CD14-positive monocyte (primary cell): ENCODE measurements at regions not wholly inside any gene's neighbourhood (a gene's known extent, or its start where the extent isn't known, plus 50 kb on each side); places are given as distances from the start of the nearest gene placed in this dataset.

ENCODE experiments used
- DNase-seq, 3 donors: peaks; one replicate each; pipeline ENCODE4 v3.0.0-alpha.2; 2011 to 2022
- H2AFZ ChIP-seq: 2 replicates; pipeline ENCODE4 v1.6.0; 2012; ENCODE audit warnings: mild to moderate bottlenecking, low read depth, low read length, inconsistent platforms; ENCODE audit not compliant: insufficient read depth, poor library complexity, severe bottlenecking
- H3K27ac ChIP-seq, 2 donors: 1 replicate in 1 of 2; 2 replicates in 1 of 2; pipeline ENCODE4 v1.5.1; 2012 to 2013; ENCODE audit warnings: low read length in 2 of 2, control low read depth in 1 of 2, inconsistent platforms in 1 of 2, low read depth in 1 of 2, mild to moderate bottlenecking in 1 of 2
- H3K27me3 ChIP-seq, 2 donors: one replicate each; pipeline versions ENCODE4 v1.6.0 to v1.6.1; 2011 to 2013; ENCODE audit warnings: low read length in 2 of 2; ENCODE audit not compliant: control insufficient read depth in 2 of 2, insufficient read depth in 2 of 2
- H3K36me3 ChIP-seq, 2 donors: replicated peaks in 1 of 2; 1 replicate in 1 of 2; 2 replicates in 1 of 2; pipeline versions ENCODE4 v1.5.1 to v1.6.1; 2012 to 2013; ENCODE audit warnings: low read length in 2 of 2, control low read depth in 1 of 2, inconsistent platforms in 1 of 2, mild to moderate bottlenecking in 1 of 2; ENCODE audit not compliant: insufficient read depth in 2 of 2, control insufficient read depth in 1 of 2
- H3K4me1 ChIP-seq, 2 donors: 1 replicate in 1 of 2; 2 replicates in 1 of 2; pipeline versions ENCODE4 v1.5.1 to v1.6.1; 2012 to 2013; ENCODE audit warnings: low read length in 2 of 2, control low read depth in 1 of 2, inconsistent platforms in 1 of 2, mild to moderate bottlenecking in 1 of 2, moderate library complexity in 1 of 2; ENCODE audit not compliant: insufficient read depth in 2 of 2, control insufficient read depth in 1 of 2
- H3K4me2 ChIP-seq: replicated peaks from 2 replicates; pipeline ENCODE3; 2012; ENCODE audit warnings: low read length, moderate library complexity, mild to moderate bottlenecking; ENCODE audit not compliant: poor library complexity, severe bottlenecking; ENCODE audit errors: extremely low read depth
- H3K4me3 ChIP-seq, 3 experiments: fragments of 200-600 bp in 1 of 3; sonication (generic) in 1 of 3; replicated peaks in 1 of 3; 1 replicate in 2 of 3; 2 replicates in 1 of 3; pipeline ENCODE4 v1.5.1; 2011 to 2013; ENCODE audit warnings: low read length in 3 of 3, mild to moderate bottlenecking in 3 of 3, control low read depth in 2 of 3, low read depth in 2 of 3, inconsistent platforms in 1 of 3, moderate library complexity in 1 of 3
- H3K79me2 ChIP-seq: 2 replicates; pipeline ENCODE4 v1.6.0; 2012; ENCODE audit warnings: mild to moderate bottlenecking, control low read depth, inconsistent platforms, low read length, moderate library complexity; ENCODE audit not compliant: insufficient read depth
- H3K9ac ChIP-seq: 2 replicates; pipeline ENCODE4 v1.6.0; 2017; ENCODE audit warnings: low read length, mild to moderate bottlenecking; ENCODE audit not compliant: insufficient read depth, poor library complexity, severe bottlenecking
- H3K9me3 ChIP-seq, 2 donors: replicated peaks in 1 of 2; 1 replicate in 1 of 2; 2 replicates in 1 of 2; pipeline versions ENCODE4 v1.5.1 to v1.6.1; 2012 to 2013; ENCODE audit warnings: low read length in 2 of 2, control low read depth in 1 of 2; ENCODE audit not compliant: control insufficient read depth in 1 of 2, insufficient read depth in 1 of 2
- H4K20me1 ChIP-seq: 2 replicates; pipeline ENCODE4 v1.6.0; 2012; ENCODE audit warnings: mild to moderate bottlenecking, low read length, control low read depth, moderate library complexity; ENCODE audit not compliant: insufficient read depth
- H3K27ac Mint-ChIP-seq, 7 donors: one replicate each; pipeline ENCODE4 v1.8.0; 2020; ENCODE audit warnings: mild to moderate bottlenecking in 7 of 7, mixed read lengths in 7 of 7, moderate library complexity in 6 of 7, inconsistent platforms in 2 of 7
- H3K27me3 Mint-ChIP-seq, 3 donors: one replicate each; pipeline ENCODE4 v1.8.0; 2021 to 2022; ENCODE audit warnings: low read depth in 3 of 3, mild to moderate bottlenecking in 3 of 3, mixed read lengths in 3 of 3, moderate library complexity in 3 of 3, inconsistent platforms in 1 of 3
- H3K36me3 Mint-ChIP-seq, 2 donors: one replicate each; pipeline ENCODE4 v1.8.0; 2020; ENCODE audit warnings: mixed read lengths in 2 of 2, inconsistent platforms in 1 of 2, mild to moderate bottlenecking in 1 of 2
- H3K4me1 Mint-ChIP-seq: one replicate; pipeline ENCODE4 v1.8.0; 2020; ENCODE audit warnings: mild to moderate bottlenecking, mixed read lengths
- H3K4me3 Mint-ChIP-seq, 2 donors: one replicate each; pipeline ENCODE4 v1.8.0; 2020; ENCODE audit warnings: mild to moderate bottlenecking in 2 of 2, mixed read lengths in 2 of 2, moderate library complexity in 1 of 2
- H3K9me3 Mint-ChIP-seq, 7 donors: one replicate each; pipeline ENCODE4 v1.8.0; 2020 to 2022; ENCODE audit warnings: mixed read lengths in 7 of 7, mild to moderate bottlenecking in 6 of 7, moderate library complexity in 6 of 7, inconsistent platforms in 2 of 7
- WGBS: methylation state at CpG from one replicate; pipeline ENCODE4 v1.1.5; 2013; ENCODE audit warnings: missing lambda C conversion rate; ENCODE audit not compliant: insufficient coverage; 5-methylcytosine and 5-hydroxymethylcytosine counted together
- intact Hi-C, 2 donors: fragments of 100-400 bp; cut with micrococcal nuclease; formaldehyde crosslinking; loops; one replicate each; pipeline versions ENCODE4 v1.15.0 to v1.15.1; 2023
- TF ChIP-seq, protein P1 (sequence below): fragments of 200-600 bp; IDR thresholded peaks from one replicate; pipeline ENCODE4 v1.8.0; 2022; ENCODE audit warnings: antibody characterized with exemption, mild to moderate bottlenecking

DNA sequence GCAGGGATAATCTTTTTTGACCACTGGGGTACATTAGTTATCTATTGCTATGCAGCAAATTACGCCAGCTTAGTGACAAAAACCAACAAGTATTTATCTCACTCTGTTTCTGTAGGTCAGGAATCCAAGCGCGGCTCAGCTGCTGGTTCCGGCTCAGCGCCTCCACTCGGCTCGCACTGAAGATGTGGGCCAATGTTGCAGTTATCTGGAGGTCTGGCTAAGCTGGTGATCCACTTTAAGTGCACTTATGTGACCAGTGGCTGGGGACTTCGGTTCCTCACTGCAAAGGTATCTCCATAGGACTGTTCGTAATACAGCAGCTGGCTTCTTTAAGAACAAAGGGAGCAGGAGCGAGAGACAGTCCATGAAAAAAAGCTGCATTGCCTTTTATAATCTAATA, 591.9 kb downstream of the TMEM182 start:
- Mint-ChIP-seq H3K9me3 (peaks cover 0 to 5% (median 0%) of the 10 kb centered on the region in 7 donors), H3K4me1 (no peaks in the 10 kb centered on the region), H3K36me3 (no peaks in the 10 kb centered on the region), H3K27me3 (peaks cover 0 to 2% (median 0%) of the 10 kb centered on the region in 3 donors), H3K27ac (no peak overlapping the region), H3K4me3 (no peak overlapping the region)
- intact Hi-C loops = no loop called here
- no peaks in the 10 kb centered on the region for H3K79me2 ChIP-seq
- H3K9ac ChIP-seq = no peak overlapping the region
- no peak overlapping the region for H3K4me2 ChIP-seq
- no peaks in the 10 kb centered on the region for H3K36me3 ChIP-seq
- no peak overlapping the region for H2AFZ ChIP-seq
- no peaks in the 10 kb centered on the region for H4K20me1 ChIP-seq
- WGBS = 87% methylated on average over 10 of the region's 10 CpGs
- no peak for DNase-seq
- no peaks in the 10 kb centered on the region for H3K27me3 ChIP-seq
- peaks cover 0 to 3% of the 10 kb centered on the region in 2 donors for H3K9me3 ChIP-seq
- TF ChIP-seq, protein P1, sequence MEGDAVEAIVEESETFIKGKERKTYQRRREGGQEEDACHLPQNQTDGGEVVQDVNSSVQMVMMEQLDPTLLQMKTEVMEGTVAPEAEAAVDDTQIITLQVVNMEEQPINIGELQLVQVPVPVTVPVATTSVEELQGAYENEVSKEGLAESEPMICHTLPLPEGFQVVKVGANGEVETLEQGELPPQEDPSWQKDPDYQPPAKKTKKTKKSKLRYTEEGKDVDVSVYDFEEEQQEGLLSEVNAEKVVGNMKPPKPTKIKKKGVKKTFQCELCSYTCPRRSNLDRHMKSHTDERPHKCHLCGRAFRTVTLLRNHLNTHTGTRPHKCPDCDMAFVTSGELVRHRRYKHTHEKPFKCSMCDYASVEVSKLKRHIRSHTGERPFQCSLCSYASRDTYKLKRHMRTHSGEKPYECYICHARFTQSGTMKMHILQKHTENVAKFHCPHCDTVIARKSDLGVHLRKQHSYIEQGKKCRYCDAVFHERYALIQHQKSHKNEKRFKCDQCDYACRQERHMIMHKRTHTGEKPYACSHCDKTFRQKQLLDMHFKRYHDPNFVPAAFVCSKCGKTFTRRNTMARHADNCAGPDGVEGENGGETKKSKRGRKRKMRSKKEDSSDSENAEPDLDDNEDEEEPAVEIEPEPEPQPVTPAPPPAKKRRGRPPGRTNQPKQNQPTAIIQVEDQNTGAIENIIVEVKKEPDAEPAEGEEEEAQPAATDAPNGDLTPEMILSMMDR = no peak
- no peak overlapping the region for H3K27ac ChIP-seq
- no peak overlapping the region for H3K4me3 ChIP-seq
- H3K4me1 ChIP-seq = no peaks in the 10 kb centered on the region

DNA sequence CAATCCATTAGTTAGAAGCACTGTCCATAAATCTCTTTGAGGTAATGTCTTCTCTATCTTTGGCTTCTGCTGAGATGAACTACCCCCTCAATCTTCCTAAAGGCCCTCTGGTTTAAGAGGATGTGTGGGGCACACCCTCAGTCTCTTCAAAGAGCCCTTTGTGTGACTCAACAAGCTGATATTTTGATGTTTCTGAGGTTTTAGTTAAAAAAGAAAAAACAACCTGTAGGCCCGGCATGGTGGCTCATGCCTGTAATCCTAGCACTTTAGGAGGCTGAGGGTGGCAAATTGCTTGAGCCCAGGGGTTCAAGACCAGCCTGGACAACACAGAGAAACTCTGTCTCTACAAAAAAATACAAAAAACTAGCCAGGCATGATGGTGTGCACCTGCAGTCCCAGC, 593.5 kb downstream of the TMEM182 start:
- Histone ChIP-seq H3K9ac (no peak overlapping the region), H2AFZ (no peak overlapping the region), H3K27me3 (no peaks in the 10 kb centered on the region), H3K9me3 (peaks cover 0 to 3% of the 10 kb centered on the region in 2 donors), H3K36me3 (no peaks in the 10 kb centered on the region), H3K27ac (no peak overlapping the region), H3K4me2 (no peak overlapping the region), H3K4me1 (no peaks in the 10 kb centered on the region), H3K4me3 (no peak overlapping the region), H4K20me1 (no peaks in the 10 kb centered on the region), H3K79me2 (no peaks in the 10 kb centered on the region)
- intact Hi-C loops = no loop called here
- no CpG with 5 or more reads among the region's 1 CpG for WGBS
- Mint-ChIP-seq H3K27ac (no peak overlapping the region), H3K27me3 (peaks cover 0 to 2% (median 0%) of the 10 kb centered on the region in 3 donors), H3K4me3 (no peak overlapping the region), H3K4me1 (no peaks in the 10 kb centered on the region), H3K9me3 (peaks cover 0 to 9% (median 0%) of the 10 kb centered on the region in 7 donors), H3K36me3 (no peaks in the 10 kb centered on the region)
- no peak for DNase-seq
- TF ChIP-seq, protein P1 = no peak
